Left kidney (tissue), 1 donor: ENCODE measurements at regions not wholly inside any gene's neighbourhood (a gene's known extent, or its start where the extent isn't known, plus 50 kb on each side); places are given as distances from the start of the nearest gene placed in this dataset.
"Not testable (repeated sequence)": the region's sequence is repeated elsewhere in the genome, so short reads cannot be mapped to it uniquely, and the experiment has no call there.

Experiments
- DNase-seq: peaks from one replicate; pipeline ENCODE4 v3.0.0-alpha.2; 2013

GRCh38 chr2:87610974-87611373, 136.9 kb upstream of the PLGLB2 start:
- DNase-seq: not testable (repeated sequence)

GRCh38 chr2:87611416-87611815, 136.5 kb upstream of the PLGLB2 start:
- not testable (repeated sequence) for DNase-seq

GRCh38 chr2:87611956-87612355, 135.9 kb upstream of the PLGLB2 start:
- DNase-seq: not testable (repeated sequence)

GRCh38 chr2:87614829-87615434, 133.0 kb upstream of the PLGLB2 start:
- DNase-seq: not testable (repeated sequence)

- DNase-seq: not testable (repeated sequence)
Observed at GRCh38 chr2:87619121-87619520, 128.8 kb upstream of the PLGLB2 start.

GRCh38 chr2:87621139-87621538, 126.7 kb upstream of the PLGLB2 start:
- not testable (repeated sequence) for DNase-seq

GRCh38 chr2:87622720-87623119, 125.2 kb upstream of the PLGLB2 start:
- DNase-seq: not testable (repeated sequence)

GRCh38 chr2:87629491-87630458, 118.1 kb upstream of the PLGLB2 start:
- DNase-seq: not testable (repeated sequence)

- not testable (repeated sequence) for DNase-seq
Observed at GRCh38 chr2:87630892-87631291, 117.0 kb upstream of the PLGLB2 start.

- DNase-seq: not testable (repeated sequence)
Observed at GRCh38 chr2:87631402-87631801, 116.5 kb upstream of the PLGLB2 start.

GRCh38 chr2:87633287-87633963, 114.5 kb upstream of the PLGLB2 start:
- DNase-seq: not testable (repeated sequence)

- not testable (repeated sequence) for DNase-seq
Observed at GRCh38 chr2:87634106-87634505, 113.8 kb upstream of the PLGLB2 start.

- DNase-seq: not testable (repeated sequence)
Observed at GRCh38 chr2:87634971-87635650, 112.8 kb upstream of the PLGLB2 start.

- DNase-seq: not testable (repeated sequence)
Observed at GRCh38 chr2:87636246-87636645, 111.6 kb upstream of the PLGLB2 start.

GRCh38 chr2:87636735-87637134, 111.2 kb upstream of the PLGLB2 start:
- not testable (repeated sequence) for DNase-seq

- not testable (repeated sequence) for DNase-seq
Observed at GRCh38 chr2:87637249-87637990, 110.5 kb upstream of the PLGLB2 start.

- not testable (repeated sequence) for DNase-seq
Observed at GRCh38 chr2:87638114-87638807, 109.6 kb upstream of the PLGLB2 start.

- DNase-seq: not testable (repeated sequence)
Observed at GRCh38 chr2:87638872-87639271, 109.0 kb upstream of the PLGLB2 start.

GRCh38 chr2:87639801-87640440, 108.0 kb upstream of the PLGLB2 start:
- DNase-seq: not testable (repeated sequence)
